WTC11 (cell line): ENCODE measurements at regions not wholly inside any gene's neighbourhood (a gene's known extent, or its start where the extent isn't known, plus 50 kb on each side); places are given as distances from the start of the nearest gene placed in this dataset.

ENCODE experiments used
- ATAC-seq: fragments of 200-7000 bp; cut with Tn5 transposase; 2 replicates; pipeline ENCODE4 v1.10.0; 2021; ENCODE audit warnings: mild to moderate bottlenecking, moderate library complexity
- CTCF ChIA-PET: fragments of 300-600 bp; sonication (Branson Sonifier 250); formaldehyde crosslinking; loops from one replicate; lab custom pipeline; 2021; ENCODE audit warnings: antibody characterized with exemption; lab: Charles Lee
- POLR2A ChIA-PET: fragments of 350-600 bp; sonication (Branson Sonifier 250); formaldehyde crosslinking; loops from one replicate; lab custom pipeline; 2021; ENCODE audit warnings: antibody characterized with exemption; lab: Charles Lee
- DNase-seq: peaks from one replicate; pipeline ENCODE4 v3.0.0; 2021; ENCODE audit warnings: low spot score
- H3K27ac Mint-ChIP-seq: 2 replicates; pipeline ENCODE4 v1.8.0; 2021; ENCODE audit warnings: mixed read lengths
- H3K27me3 Mint-ChIP-seq: 2 replicates; pipeline ENCODE4 v1.8.0; 2021; ENCODE audit warnings: low read depth, mild to moderate bottlenecking, moderate library complexity, mixed read lengths
- H3K36me3 Mint-ChIP-seq: 2 replicates; pipeline ENCODE4 v1.8.0; 2021; ENCODE audit warnings: mixed read lengths
- H3K4me1 Mint-ChIP-seq: 2 replicates; pipeline ENCODE4 v1.8.0; 2022; ENCODE audit warnings: mixed read lengths
- H3K4me3 Mint-ChIP-seq: 2 replicates; pipeline ENCODE4 v1.8.0; 2021; ENCODE audit warnings: mild to moderate bottlenecking, moderate library complexity, mixed read lengths
- H3K9me3 Mint-ChIP-seq: 2 replicates; pipeline ENCODE4 v1.8.0; 2021; ENCODE audit warnings: mixed read lengths
- CREB1 ChIP-seq: sonication (generic); formaldehyde crosslinking; IDR thresholded peaks from 2 replicates; pipeline ENCODE4 v1.8.0; 2023; ENCODE audit warnings: mild to moderate bottlenecking, missing genetic modification reagents
- ETV6 ChIP-seq: sonication (generic); formaldehyde crosslinking; IDR thresholded peaks from 2 replicates; pipeline ENCODE4 v1.8.1; 2022; ENCODE audit warnings: mild to moderate bottlenecking, missing genetic modification reagents
- FOXJ3 ChIP-seq: sonication (generic); formaldehyde crosslinking; IDR thresholded peaks from 2 replicates; pipeline ENCODE4 v1.9.0; 2021; ENCODE audit warnings: missing genetic modification reagents, mild to moderate bottlenecking, borderline replicate concordance
- FOXP1 ChIP-seq: sonication (generic); formaldehyde crosslinking; IDR thresholded peaks from 2 replicates; pipeline ENCODE4 v1.8.0; 2022; ENCODE audit warnings: missing genetic modification reagents, mild to moderate bottlenecking, moderate library complexity, borderline replicate concordance
- IRF2 ChIP-seq: sonication (generic); formaldehyde crosslinking; IDR thresholded peaks from 2 replicates; pipeline ENCODE4 v1.8.0; 2022; ENCODE audit warnings: low read depth, missing genetic modification reagents, borderline replicate concordance
- SOX15 ChIP-seq: fragments of 250-450 bp; sonication (Bioruptor Pico); IDR thresholded peaks from 2 replicates; pipeline ENCODE4 v1.9.0; 2021; ENCODE audit warnings: mild to moderate bottlenecking
- TCF7 ChIP-seq: sonication (generic); formaldehyde crosslinking; IDR thresholded peaks from 2 replicates; pipeline ENCODE4 v1.8.0; 2022; ENCODE audit warnings: mild to moderate bottlenecking, low read depth, missing genetic modification reagents, moderate library complexity
- ZBTB21 ChIP-seq: sonication (generic); formaldehyde crosslinking; IDR thresholded peaks from 2 replicates; pipeline ENCODE4 v1.8.1; 2023; ENCODE audit warnings: mild to moderate bottlenecking, missing genetic modification reagents, borderline replicate concordance
- ZNF396 ChIP-seq: fragments of 250-450 bp; sonication (Bioruptor Pico); IDR thresholded peaks from 2 replicates; pipeline ENCODE4 v1.8.0; 2021; ENCODE audit warnings: mild to moderate bottlenecking, moderate library complexity, borderline replicate concordance
- ZNF416 ChIP-seq: fragments of 250-450 bp; sonication (Bioruptor Pico); IDR thresholded peaks from 2 replicates; pipeline ENCODE4 v1.9.0; 2021; ENCODE audit warnings: mild to moderate bottlenecking, inconsistent platforms
- TF ChIP-seq, protein P1 (sequence below): sonication (generic); formaldehyde crosslinking; IDR thresholded peaks from 2 replicates; pipeline ENCODE4 v1.8.0; 2023; ENCODE audit warnings: missing genetic modification reagents, mild to moderate bottlenecking, borderline replicate concordance
- TF ChIP-seq, protein P2 (sequence below): sonication (generic); formaldehyde crosslinking; IDR thresholded peaks from 2 replicates; pipeline ENCODE4 v1.8.1; 2022; ENCODE audit warnings: low read depth, missing genetic modification reagents, borderline replicate concordance
- TF ChIP-seq, protein P3 (sequence below): sonication (generic); formaldehyde crosslinking; IDR thresholded peaks from 2 replicates; pipeline ENCODE4 v1.8.1; 2022; ENCODE audit warnings: mild to moderate bottlenecking, missing genetic modification reagents, moderate library complexity, borderline replicate concordance
- TF ChIP-seq, protein P4 (sequence below): fragments of 250-450 bp; sonication (Bioruptor Pico); IDR thresholded peaks from 2 replicates; pipeline ENCODE4 v2.1.2; 2022; ENCODE audit warnings: mild to moderate bottlenecking, moderate library complexity
- TF ChIP-seq, protein P5 (sequence below): sonication (generic); formaldehyde crosslinking; IDR thresholded peaks from 2 replicates; pipeline ENCODE4 v1.8.1; 2023; ENCODE audit warnings: mild to moderate bottlenecking, moderate library complexity, missing genetic modification reagents

DNA sequence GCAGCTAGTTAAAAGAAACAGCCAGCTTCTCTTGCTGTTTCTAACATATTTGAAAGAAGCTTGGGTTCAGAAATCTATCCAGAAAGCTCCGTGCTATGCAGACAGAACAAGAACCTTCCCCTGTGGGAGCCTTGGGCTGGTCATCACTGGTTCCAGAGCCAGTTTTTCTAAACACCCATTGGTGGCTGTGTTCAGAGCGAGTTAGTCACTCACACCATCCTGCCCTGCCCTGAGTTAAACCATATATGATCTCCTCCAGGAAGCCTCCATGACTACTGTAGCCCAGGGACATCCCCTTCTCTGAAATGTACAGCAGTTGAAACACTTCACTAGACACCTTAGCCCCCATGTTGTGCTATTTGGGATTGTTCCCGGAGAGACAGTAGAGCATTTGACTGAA is 200.8 kb upstream of the SGCG start:
- Mint-ChIP-seq H3K9me3 (peaks cover 34% of the 10 kb centered on the region), H3K27ac (no peak overlapping the region), H3K4me3 (no peak overlapping the region), H3K27me3 (no peaks in the 10 kb centered on the region; the same call in 1 of the 2 replicates), H3K36me3 (peaks cover 25% of the 10 kb centered on the region), H3K4me1 (peaks cover 6% of the 10 kb centered on the region; the same call in 1 of the 2 replicates)
- ChIA-PET CTCF (interaction anchor here (1.4 kb wide), 1 partner anchor 40 kb away, joined by 3 read pairs; no protein-coding TSS in a partner anchor), POLR2A (no interaction called here)
- TF ChIP-seq ZBTB21 = no peak
- TF ChIP-seq SOX15 (CRISPR knock-in tag) = no peak
- TF ChIP-seq FOXP1 (CRISPR knock-in tag) = no peak
- TF ChIP-seq CREB1 (CRISPR knock-in tag) = no peak
- TF ChIP-seq, protein P1, sequence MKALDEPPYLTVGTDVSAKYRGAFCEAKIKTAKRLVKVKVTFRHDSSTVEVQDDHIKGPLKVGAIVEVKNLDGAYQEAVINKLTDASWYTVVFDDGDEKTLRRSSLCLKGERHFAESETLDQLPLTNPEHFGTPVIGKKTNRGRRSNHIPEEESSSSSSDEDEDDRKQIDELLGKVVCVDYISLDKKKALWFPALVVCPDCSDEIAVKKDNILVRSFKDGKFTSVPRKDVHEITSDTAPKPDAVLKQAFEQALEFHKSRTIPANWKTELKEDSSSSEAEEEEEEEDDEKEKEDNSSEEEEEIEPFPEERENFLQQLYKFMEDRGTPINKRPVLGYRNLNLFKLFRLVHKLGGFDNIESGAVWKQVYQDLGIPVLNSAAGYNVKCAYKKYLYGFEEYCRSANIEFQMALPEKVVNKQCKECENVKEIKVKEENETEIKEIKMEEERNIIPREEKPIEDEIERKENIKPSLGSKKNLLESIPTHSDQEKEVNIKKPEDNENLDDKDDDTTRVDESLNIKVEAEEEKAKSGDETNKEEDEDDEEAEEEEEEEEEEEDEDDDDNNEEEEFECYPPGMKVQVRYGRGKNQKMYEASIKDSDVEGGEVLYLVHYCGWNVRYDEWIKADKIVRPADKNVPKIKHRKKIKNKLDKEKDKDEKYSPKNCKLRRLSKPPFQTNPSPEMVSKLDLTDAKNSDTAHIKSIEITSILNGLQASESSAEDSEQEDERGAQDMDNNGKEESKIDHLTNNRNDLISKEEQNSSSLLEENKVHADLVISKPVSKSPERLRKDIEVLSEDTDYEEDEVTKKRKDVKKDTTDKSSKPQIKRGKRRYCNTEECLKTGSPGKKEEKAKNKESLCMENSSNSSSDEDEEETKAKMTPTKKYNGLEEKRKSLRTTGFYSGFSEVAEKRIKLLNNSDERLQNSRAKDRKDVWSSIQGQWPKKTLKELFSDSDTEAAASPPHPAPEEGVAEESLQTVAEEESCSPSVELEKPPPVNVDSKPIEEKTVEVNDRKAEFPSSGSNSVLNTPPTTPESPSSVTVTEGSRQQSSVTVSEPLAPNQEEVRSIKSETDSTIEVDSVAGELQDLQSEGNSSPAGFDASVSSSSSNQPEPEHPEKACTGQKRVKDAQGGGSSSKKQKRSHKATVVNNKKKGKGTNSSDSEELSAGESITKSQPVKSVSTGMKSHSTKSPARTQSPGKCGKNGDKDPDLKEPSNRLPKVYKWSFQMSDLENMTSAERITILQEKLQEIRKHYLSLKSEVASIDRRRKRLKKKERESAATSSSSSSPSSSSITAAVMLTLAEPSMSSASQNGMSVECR = no peak
- no peak for TF ChIP-seq ETV6 (CRISPR knock-in tag)
- no peak for DNase-seq
- no peak for ATAC-seq

DNA sequence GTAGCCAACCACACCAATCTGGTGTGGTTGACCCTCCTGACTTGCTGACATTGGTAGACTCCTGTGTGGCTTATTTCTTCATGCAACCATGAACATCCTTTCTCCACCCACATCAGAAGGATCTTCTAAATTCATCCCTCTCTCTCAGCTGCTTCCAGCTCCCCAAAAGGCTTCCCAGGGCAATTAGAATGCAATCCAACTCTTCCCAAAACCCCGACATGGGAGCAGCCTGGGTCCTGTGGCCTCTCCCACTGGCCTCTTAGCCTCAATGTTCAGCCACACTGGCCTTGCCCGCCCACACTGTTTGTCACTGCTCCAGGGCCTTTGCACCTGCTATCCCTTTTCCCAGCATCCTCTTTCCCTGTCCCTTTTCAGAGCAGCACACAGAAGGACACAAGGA is 199.8 kb upstream of the SGCG start:
- POLR2A ChIA-PET = no interaction called here
- peaks cover 28% of the 10 kb centered on the region for H3K36me3 Mint-ChIP-seq
- no peak overlapping the region for H3K27ac Mint-ChIP-seq
- no peak for TF ChIP-seq ZNF416 (CRISPR knock-in tag)
- TF ChIP-seq, protein P2, sequence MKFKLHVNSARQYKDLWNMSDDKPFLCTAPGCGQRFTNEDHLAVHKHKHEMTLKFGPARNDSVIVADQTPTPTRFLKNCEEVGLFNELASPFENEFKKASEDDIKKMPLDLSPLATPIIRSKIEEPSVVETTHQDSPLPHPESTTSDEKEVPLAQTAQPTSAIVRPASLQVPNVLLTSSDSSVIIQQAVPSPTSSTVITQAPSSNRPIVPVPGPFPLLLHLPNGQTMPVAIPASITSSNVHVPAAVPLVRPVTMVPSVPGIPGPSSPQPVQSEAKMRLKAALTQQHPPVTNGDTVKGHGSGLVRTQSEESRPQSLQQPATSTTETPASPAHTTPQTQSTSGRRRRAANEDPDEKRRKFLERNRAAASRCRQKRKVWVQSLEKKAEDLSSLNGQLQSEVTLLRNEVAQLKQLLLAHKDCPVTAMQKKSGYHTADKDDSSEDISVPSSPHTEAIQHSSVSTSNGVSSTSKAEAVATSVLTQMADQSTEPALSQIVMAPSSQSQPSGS (CRISPR knock-in tag) = no peak
- TF ChIP-seq, protein P3, sequence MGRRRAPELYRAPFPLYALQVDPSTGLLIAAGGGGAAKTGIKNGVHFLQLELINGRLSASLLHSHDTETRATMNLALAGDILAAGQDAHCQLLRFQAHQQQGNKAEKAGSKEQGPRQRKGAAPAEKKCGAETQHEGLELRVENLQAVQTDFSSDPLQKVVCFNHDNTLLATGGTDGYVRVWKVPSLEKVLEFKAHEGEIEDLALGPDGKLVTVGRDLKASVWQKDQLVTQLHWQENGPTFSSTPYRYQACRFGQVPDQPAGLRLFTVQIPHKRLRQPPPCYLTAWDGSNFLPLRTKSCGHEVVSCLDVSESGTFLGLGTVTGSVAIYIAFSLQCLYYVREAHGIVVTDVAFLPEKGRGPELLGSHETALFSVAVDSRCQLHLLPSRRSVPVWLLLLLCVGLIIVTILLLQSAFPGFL (CRISPR knock-in tag) = no peak
- TF ChIP-seq CREB1 (CRISPR knock-in tag) = no peak
- TF ChIP-seq, protein P4, sequence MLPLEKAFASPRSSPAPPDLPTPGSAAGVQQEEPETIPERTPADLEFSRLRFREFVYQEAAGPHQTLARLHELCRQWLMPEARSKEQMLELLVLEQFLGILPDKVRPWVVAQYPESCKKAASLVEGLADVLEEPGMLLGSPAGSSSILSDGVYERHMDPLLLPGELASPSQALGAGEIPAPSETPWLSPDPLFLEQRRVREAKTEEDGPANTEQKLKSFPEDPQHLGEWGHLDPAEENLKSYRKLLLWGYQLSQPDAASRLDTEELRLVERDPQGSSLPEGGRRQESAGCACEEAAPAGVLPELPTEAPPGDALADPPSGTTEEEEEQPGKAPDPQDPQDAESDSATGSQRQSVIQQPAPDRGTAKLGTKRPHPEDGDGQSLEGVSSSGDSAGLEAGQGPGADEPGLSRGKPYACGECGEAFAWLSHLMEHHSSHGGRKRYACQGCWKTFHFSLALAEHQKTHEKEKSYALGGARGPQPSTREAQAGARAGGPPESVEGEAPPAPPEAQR (CRISPR knock-in tag) = no peak
- no peak for TF ChIP-seq FOXJ3
- TF ChIP-seq TCF7 = no peak
- TF ChIP-seq, protein P5, sequence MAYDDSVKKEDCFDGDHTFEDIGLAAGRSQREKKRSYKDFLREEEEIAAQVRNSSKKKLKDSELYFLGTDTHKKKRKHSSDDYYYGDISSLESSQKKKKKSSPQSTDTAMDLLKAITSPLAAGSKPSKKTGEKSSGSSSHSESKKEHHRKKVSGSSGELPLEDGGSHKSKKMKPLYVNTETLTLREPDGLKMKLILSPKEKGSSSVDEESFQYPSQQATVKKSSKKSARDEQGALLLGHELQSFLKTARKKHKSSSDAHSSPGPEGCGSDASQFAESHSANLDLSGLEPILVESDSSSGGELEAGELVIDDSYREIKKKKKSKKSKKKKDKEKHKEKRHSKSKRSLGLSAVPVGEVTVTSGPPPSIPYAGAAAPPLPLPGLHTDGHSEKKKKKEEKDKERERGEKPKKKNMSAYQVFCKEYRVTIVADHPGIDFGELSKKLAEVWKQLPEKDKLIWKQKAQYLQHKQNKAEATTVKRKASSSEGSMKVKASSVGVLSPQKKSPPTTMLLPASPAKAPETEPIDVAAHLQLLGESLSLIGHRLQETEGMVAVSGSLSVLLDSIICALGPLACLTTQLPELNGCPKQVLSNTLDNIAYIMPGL (CRISPR knock-in tag) = no peak
- no peak for TF ChIP-seq SOX15 (CRISPR knock-in tag)
- TF ChIP-seq IRF2 (CRISPR knock-in tag) = no peak
- no peak for TF ChIP-seq ZNF396 (CRISPR knock-in tag)
- no peak for DNase-seq
- no peaks in the 10 kb centered on the region for H3K4me1 Mint-ChIP-seq
- H3K4me3 Mint-ChIP-seq = no peak overlapping the region
- CTCF ChIA-PET = interaction anchor here (1.4 kb wide), 1 partner anchor 39 kb away, joined by 3 read pairs; no protein-coding TSS in a partner anchor
- peaks cover 41% of the 10 kb centered on the region for H3K9me3 Mint-ChIP-seq
- H3K27me3 Mint-ChIP-seq = no peaks in the 10 kb centered on the region; the same call in 1 of the 2 replicates
- no peak for ATAC-seq
